Urinary bladder (tissue), 3 donors: ENCODE measurements at regions not wholly inside any gene's neighbourhood (a gene's known extent, or its start where the extent isn't known, plus 50 kb on each side); places are given as distances from the start of the nearest gene placed in this dataset.
"Not testable (repeated sequence)": the region's sequence is repeated elsewhere in the genome, so short reads cannot be mapped to it uniquely, and the experiment has no call there.

ENCODE experiments used
- DNase-seq: peaks from one replicate; pipeline ENCODE4 v3.0.0-alpha.2; 2015; ENCODE audit errors: extremely low spot score
- H3K27ac ChIP-seq: one replicate; pipeline ENCODE4 v1.5.1; 2013; ENCODE audit warnings: low read depth, mild to moderate bottlenecking, moderate library complexity
- H3K36me3 ChIP-seq: one replicate; pipeline ENCODE4 v1.6.1; 2013; ENCODE audit warnings: mild to moderate bottlenecking, moderate library complexity; ENCODE audit not compliant: insufficient read depth
- H3K4me1 ChIP-seq: one replicate; pipeline ENCODE4 v1.6.1; 2013; ENCODE audit warnings: mild to moderate bottlenecking, moderate library complexity; ENCODE audit not compliant: insufficient read depth
- H3K4me3 ChIP-seq: one replicate; pipeline ENCODE4 v1.5.1; 2013; ENCODE audit warnings: low read depth, low read length
- WGBS: extraction: QIAGEN DNeasy Blood & Tissue Kit; methylation state at CpG from one replicate; pipeline ENCODE4 v1.1.7; 2013; 5-methylcytosine and 5-hydroxymethylcytosine counted together
- donor health status: healthy with polysubstance abuse.
- donor health status: healthy.

DNA sequence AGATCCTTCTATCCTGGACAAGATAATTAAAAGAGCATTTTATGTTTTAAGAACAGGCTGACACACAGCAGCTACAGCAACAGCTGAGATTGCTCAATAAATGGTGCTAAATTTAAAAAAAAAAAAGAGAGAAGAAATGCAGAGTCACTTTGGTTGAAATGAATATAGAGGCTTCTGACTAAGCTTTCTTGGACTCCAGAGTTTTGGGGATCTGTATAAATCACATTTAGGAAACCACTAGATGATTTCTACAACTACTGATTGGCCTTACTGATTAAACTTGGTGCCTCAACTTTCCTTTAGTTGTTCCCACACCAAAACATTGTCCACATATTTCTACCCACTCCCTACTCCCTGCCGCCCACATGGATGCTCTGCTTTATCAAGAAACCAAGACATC lies 132.9 kb upstream of the ZBTB20 start:
- Histone ChIP-seq H3K4me3 (no peak overlapping the region), H3K36me3 (no peaks in the 10 kb centered on the region), H3K27ac (no peak overlapping the region), H3K4me1 (no peaks in the 10 kb centered on the region)
- WGBS = 93% methylated on average over 1 of the region's 1 CpG
- DNase-seq = no peak

DNA sequence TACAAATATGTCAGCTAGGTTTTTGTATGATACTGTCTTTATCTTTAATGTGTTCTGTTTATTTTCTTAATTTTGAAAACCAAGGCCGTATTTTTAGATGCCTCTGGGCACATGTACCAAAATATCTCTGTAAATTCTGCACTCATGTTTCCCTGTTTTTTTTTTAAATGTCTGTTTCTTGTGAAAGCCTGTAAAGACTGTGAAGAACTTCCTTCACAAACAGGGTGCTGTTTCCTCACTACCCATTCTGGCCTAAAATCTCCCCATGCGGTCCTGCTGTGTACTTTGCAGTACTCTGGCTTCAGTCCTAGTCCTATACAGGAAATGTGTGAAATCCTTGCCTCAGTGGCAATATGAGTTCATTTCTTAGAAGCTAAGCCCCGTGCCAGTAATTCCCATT lies 133.4 kb upstream of the ZBTB20 start:
- WGBS = 69% methylated on average over 3 of the region's 3 CpGs
- no peaks in the 10 kb centered on the region for H3K36me3 ChIP-seq
- H3K27ac ChIP-seq = no peak overlapping the region
- no peaks in the 10 kb centered on the region for H3K4me1 ChIP-seq
- DNase-seq = no peak
- no peak overlapping the region for H3K4me3 ChIP-seq

DNA sequence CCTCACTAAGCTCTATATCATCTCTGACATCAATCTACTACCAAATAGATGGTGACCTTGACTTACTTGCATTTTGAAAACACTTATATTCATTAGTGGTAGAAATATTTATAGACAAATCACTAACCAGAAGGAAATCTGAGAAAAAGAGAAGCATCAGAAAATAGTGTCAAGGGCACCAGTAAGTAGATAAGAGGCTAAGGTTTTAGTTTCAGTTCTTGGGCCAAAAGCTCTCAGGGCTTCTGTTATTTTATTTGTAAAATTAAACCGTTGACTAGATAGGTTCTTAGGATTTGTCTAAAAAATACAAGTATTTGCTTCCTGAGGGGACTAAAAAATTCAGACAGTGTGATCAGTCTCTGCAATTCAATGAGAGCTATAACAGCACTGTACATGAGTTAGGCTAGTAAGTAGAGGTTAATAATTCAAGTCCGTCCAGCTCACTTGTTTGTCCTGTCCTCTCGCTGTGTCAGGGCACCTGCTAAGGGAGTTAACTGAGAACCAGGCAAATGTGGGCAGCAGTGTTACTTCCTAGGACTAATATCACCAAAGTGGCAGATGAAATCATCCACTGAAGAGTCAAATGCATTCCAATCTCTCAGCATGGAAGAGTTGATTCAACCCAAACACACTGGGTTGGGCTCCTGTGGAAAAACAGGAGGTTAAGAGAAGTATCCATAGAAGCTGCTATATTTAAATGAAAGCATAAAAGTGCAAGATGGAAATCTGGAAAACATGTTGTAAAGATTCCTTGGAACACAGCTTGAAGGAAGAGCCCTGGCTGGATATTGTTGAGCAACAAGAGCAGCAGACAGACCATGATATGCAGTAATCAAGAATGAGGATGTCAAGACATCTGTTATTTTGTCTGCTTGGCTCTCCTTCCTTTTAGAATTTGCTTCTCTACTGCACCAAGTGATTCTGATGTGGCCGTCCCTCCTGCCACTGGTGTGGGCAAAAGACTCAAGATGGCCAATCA lies 134.9 kb upstream of the ZBTB20 start:
- no peak for DNase-seq
- Histone ChIP-seq H3K4me1 (no peaks in the 10 kb centered on the region), H3K27ac (no peak overlapping the region), H3K4me3 (no peak overlapping the region), H3K36me3 (no peaks in the 10 kb centered on the region)
- 80% methylated on average over 4 of the region's 4 CpGs for WGBS

DNA sequence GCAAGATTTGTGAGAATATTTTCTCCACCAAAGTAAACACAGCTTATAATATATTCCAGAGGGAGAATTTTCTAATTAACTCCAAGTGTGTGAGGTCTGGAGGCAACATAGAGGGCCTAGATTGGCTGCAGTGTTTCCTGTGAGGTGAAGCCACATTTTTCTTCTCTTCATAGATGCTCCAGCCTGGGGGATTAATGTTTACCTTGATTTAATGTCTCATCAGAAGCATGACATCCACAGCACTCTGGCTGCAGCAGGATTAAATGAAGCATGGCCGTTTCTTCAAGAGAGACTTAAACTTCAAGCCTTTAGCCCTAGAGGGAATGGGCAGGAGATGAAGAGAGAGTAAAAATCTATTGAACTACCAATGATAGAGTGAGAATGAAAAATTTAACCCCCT lies 137.9 kb upstream of the ZBTB20 start:
- no peak overlapping the region for H3K27ac ChIP-seq
- H3K4me3 ChIP-seq = no peak overlapping the region
- 69% methylated on average over 1 of the region's 1 CpG for WGBS
- no peaks in the 10 kb centered on the region for H3K4me1 ChIP-seq
- no peak for DNase-seq
- H3K36me3 ChIP-seq = no peaks in the 10 kb centered on the region

DNA sequence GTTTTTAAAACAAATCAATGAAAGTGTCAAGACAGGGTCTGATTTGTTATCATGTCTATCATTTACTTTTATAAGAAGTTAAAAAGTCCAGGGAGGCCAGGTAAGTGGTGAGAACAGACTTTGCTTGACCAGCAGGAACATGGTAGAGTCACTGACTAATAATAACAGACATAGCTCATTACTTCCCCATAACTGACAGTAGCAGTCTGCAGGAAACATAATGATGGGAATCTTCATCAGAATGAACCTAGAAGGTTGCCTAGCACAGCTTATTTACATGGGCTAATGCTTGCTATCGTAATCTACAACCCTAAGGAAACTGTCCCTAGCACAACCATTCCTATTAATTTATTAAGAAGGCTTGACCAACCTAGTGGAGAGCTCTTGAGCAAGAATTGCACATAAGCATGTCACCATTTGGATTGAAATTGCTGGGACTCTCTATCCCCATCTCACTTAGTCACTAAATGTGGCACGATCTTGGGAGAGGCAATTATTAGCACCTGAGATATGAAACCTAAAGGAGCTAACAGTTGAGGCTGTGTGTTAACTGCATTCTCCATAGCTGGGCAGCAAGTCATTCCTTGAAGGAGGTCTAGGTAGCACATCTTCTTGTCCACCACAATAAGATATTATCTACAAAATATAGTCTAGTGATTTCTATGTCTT lies 139.6 kb upstream of the ZBTB20 start:
- no peaks in the 10 kb centered on the region for H3K4me1 ChIP-seq
- DNase-seq = no peak
- H3K27ac ChIP-seq = no peak overlapping the region
- WGBS = 89% methylated on average over 2 of the region's 2 CpGs
- H3K36me3 ChIP-seq = no peaks in the 10 kb centered on the region
- H3K4me3 ChIP-seq = no peak overlapping the region

DNA sequence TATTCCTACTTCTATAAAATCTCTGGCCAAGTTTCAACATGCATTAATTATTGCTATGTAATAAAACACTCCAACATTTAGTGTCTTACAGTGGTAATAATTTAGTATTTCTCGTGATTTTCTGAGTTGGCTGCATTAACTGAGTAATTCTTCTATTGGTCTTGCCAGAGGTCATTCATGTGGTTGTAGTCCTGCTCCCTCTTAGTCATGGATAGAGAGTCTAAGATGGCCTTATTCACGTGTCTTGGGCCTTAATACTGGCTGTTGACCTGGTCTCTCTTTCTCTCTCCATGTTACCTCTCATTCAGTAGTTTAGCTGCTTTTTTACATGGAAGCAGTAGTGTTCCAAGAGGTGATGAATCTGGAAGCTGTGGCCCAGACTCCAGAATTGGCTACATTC lies 140.1 kb upstream of the ZBTB20 start:
- Histone ChIP-seq H3K4me1 (no peaks in the 10 kb centered on the region), H3K4me3 (no peak overlapping the region), H3K36me3 (no peaks in the 10 kb centered on the region), H3K27ac (no peak overlapping the region)
- no peak for DNase-seq
- WGBS = 80% methylated on average over 2 of the region's 2 CpGs

DNA sequence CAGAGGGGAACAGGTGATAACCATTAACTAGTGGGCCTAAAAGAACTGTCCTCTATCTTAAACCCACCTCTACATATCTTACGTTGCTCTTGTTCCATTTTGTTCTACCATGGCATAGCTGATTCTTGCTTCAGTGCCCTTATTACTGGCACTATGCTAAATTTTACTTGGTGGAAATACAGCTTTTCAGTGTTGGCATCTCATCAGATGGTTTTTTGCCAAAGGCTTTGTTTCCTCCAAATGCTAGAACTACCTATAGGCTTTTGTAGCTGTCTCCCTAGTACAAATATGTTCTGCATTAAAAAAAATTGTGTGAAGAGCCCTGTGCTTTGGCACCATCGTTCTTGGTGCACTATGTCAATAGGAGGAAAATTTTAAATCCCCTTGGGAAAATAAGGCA lies 145.0 kb upstream of the ZBTB20 start:
- WGBS = 91% methylated on average over 2 of the region's 2 CpGs
- Histone ChIP-seq H3K4me3 (no peak overlapping the region), H3K4me1 (no peaks in the 10 kb centered on the region), H3K36me3 (no peaks in the 10 kb centered on the region), H3K27ac (no peak overlapping the region)
- DNase-seq = no peak

DNA sequence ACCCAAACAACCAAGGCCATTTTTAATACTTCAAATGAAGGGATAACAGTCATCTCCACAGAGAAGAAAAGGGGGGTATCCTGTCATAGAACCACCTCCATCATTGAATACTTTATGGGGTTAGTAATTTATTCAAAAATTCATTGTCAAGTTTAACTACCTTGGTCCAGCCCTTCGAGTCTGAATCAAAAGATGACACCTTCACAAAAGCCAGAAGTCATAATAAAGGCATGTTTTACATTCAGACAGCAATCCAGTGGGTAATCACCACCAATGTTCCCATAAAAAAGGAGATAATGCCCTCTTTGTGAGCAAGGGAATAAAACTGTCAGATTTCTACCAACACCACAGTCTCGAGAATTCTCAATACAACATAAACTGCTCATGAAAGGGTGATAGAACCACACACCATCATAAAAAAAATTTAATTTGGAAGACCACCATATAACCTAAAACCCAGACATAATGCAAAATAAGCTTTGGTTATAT lies 145.6 kb upstream of the ZBTB20 start:
- no peak for DNase-seq
- Histone ChIP-seq H3K4me1 (no peaks in the 10 kb centered on the region), H3K4me3 (no peak overlapping the region), H3K36me3 (no peaks in the 10 kb centered on the region), H3K27ac (no peak overlapping the region)
- 28% methylated on average over 2 of the region's 2 CpGs for WGBS

DNA sequence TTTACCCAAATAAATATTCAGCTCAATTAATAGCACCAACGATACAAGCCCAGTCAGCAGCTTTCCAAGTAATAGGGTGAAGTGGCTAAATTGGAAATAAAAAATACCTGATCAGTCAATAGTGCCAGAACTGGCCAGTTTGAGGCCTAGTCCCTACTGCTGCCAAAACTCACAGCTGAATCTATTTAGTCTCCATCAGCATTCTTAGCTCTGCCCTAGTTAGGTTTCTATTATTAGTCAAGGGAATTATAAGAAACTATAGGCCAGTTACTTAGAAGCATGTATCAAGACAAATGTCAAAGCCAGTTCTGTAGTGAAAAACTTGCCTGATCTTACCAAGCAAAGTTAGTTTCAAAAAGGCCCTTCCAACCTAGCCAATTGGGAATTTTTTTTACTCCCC lies 146.2 kb upstream of the ZBTB20 start:
- Histone ChIP-seq H3K4me1 (no peaks in the 10 kb centered on the region), H3K27ac (no peak overlapping the region)
- WGBS = 90% methylated on average over 1 of the region's 1 CpG

DNA sequence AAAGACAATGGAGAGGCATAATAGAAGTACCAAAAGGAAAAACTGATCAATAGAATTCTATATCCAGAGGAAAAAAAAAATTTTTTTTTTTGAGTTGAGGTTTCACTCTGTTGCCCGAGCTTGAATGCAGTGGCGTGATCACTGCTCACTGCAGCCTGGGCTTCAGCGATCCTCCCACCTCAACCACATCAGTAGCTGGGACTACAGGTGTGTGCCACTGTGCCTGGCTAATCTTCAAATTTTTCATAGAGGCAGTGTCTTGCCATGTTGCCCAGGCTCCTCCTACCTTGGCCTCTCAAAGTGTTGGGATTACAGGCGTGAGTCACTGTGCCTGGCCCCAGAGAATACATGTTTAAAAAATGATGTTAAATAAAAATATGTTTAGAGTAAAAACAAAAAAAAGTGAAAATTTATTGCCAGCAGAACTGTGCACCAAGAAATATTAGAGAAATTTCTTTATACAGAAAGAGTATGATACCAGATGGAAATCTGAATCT lies 154.3 kb upstream of the ZBTB20 start:
- Histone ChIP-seq H3K4me3 (no peak overlapping the region), H3K27ac (no peak overlapping the region), H3K4me1 (no peaks in the 10 kb centered on the region), H3K36me3 (no peaks in the 10 kb centered on the region)
- 81% methylated on average over 4 of the region's 4 CpGs for WGBS
- no peak for DNase-seq

More for the DNA sequence above, 146.2 kb upstream of the ZBTB20 start:
- Histone ChIP-seq H3K4me3 (no peak overlapping the region), H3K36me3 (no peaks in the 10 kb centered on the region)
- DNase-seq = no peak

DNA sequence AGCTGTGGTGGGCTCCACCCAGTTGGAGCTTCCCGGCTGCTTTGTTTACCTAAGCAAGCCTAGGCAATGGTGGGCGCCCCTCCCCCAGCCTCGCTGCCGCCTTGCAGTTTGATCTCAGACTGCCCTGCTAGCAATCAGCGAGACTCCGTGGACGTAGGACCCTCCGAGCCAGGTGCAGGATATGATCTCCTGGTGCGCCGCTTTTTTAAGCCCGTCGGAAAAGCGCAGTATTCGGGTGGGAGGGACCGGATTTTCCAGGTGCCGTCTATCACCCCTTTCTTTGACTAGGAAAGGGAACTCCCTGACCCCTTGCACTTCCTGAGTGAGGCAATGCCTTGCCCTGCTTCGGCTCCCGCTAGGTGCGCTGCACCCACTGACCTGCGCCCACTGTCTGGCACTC lies 170.9 kb upstream of the ZBTB20 start:
- 83% methylated on average over 19 of the region's 20 CpGs for WGBS
- not testable (repeated sequence) for DNase-seq, H3K4me1 ChIP-seq, H3K36me3 ChIP-seq, H3K4me3 ChIP-seq, H3K27ac ChIP-seq

DNA sequence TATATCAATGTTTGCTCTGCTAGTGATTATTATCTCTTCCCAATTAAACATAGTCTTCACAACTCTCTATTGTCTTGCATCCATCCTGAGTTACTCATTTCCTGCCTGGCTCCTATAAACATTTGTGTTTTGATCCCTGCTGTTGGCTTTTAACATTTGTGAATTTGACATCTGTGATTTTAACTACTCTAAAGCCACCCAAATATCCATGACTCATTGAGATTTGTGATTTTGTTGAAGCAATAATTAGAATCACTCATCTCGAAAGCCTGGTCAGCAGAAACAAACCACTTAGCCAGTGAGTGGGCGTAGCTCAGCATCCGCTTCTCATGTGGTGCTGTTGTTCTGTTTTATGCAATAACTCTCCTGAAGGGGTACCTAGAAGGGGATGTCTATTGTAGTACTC lies 174.3 kb upstream of the ZBTB20 start:
- H3K4me1 ChIP-seq = no peaks in the 10 kb centered on the region
- no peak for DNase-seq
- no peak overlapping the region for H3K4me3 ChIP-seq
- no peak overlapping the region for H3K27ac ChIP-seq
- H3K36me3 ChIP-seq = no peaks in the 10 kb centered on the region
- WGBS = 66% methylated on average over 3 of the region's 3 CpGs

DNA sequence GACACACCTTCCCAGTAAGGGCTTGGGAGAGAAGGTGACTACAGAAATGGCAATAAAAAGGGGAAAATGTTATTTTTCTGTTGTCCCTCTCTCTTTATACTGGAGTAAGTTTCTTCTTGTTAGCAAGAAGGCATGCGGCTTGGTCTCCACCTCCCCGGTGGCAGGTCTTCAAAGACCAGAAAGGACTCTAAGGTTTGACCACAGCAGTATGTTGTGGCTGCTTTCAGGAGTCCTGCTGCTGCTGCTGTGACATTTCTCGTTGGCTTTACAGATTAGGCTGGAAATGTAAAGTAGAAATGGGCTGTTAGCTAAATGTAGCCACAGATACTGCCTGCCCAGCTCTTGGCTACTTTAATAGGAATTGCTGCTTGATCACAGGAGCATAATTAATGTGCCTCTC lies 175.8 kb upstream of the ZBTB20 start:
- no peak overlapping the region for H3K27ac ChIP-seq
- WGBS = 76% methylated on average over 3 of the region's 3 CpGs
- no peaks in the 10 kb centered on the region for H3K36me3 ChIP-seq
- no peak for DNase-seq
- no peak overlapping the region for H3K4me3 ChIP-seq
- no peaks in the 10 kb centered on the region for H3K4me1 ChIP-seq

DNA sequence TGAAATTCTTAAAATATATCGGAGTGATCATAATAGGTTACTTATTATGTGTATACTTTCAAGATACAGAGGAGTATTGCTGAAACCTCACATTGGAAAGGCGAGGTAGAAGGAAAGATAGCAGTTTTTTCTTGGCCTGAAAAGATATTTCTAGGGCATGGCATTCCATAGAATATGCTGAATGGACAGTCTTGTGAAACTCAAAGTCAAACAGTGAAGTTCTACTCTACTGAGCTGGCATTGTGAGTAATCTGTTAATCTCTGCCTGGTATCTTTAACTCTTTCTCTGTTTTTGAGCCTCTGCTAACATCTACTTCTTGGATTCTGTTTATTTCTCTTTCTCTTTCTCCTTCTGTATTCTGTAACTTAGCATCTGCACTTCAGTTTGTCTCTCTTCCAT lies 176.3 kb upstream of the ZBTB20 start:
- Histone ChIP-seq H3K36me3 (no peaks in the 10 kb centered on the region), H3K4me3 (no peak overlapping the region), H3K4me1 (no peaks in the 10 kb centered on the region), H3K27ac (no peak overlapping the region)
- no peak for DNase-seq
- WGBS = 79% methylated on average over 2 of the region's 2 CpGs
